ENCODE measurements at regions not wholly inside any gene's neighbourhood (a gene's known extent, or its start where the extent isn't known, plus 50 kb on each side); places are given as distances from the start of the nearest gene placed in this dataset.

- H3K4me3 ChIP-seq, result no peak overlapping the region
- H3K36me3 ChIP-seq, result no peaks in the 10 kb centered on the region
- no peaks in the 10 kb centered on the region for H3K4me1 ChIP-seq
- WGBS, 5 donors, result 86 to 95% (median 89%) methylated on average over 6 to 10 of the region's 10 CpGs
- H3K27me3 ChIP-seq (replicated peaks in 1 of 7), result no peaks in the 10 kb centered on the region
- TF ChIP-seq POLR2AphosphoS5 (IDR thresholded peaks at IDR 0.05), result no peak
- no peak for TF ChIP-seq POLR2A (IDR thresholded peaks at IDR 0.05)
- intact Hi-C loops (cut with DNase I; ENCODE audit: low total_unique reads), result no loop called here
- no peak for DNase-seq
- peaks cover 0 to 45% (median 31%) of the 10 kb centered on the region in 8 donors for H3K9me3 ChIP-seq
- H3K27ac ChIP-seq, result no peak overlapping the region
Measured at GRCh38 chr11:97611345-97611744, 1221.5 kb downstream of the JRKL start.

- no peaks in the 10 kb centered on the region for H3K27me3 ChIP-seq (replicated peaks in 1 of 7)
- H3K9me3 ChIP-seq, result peaks cover 0 to 40% (median 35%) of the 10 kb centered on the region in 8 donors
- no peaks in the 10 kb centered on the region for H3K36me3 ChIP-seq
- no peak overlapping the region for H3K4me3 ChIP-seq
- intact Hi-C loops (cut with DNase I; ENCODE audit: low total_unique reads), result no loop called here
- 43 to 82% (median 65%) methylated on average over 3 of the region's 3 CpGs for WGBS, 5 donors
- no peak for DNase-seq
- no peak overlapping the region for H3K27ac ChIP-seq
- no peak for TF ChIP-seq POLR2AphosphoS5 (IDR thresholded peaks at IDR 0.05)
- no peak for TF ChIP-seq CTCF (IDR thresholded peaks at IDR 0.05 in 8 of 11, conservative IDR thresholded peaks at IDR 0.05 in 3 of 11)
- H3K4me1 ChIP-seq, result no peaks in the 10 kb centered on the region
Measured at GRCh38 chr11:97614606-97615005, 1224.8 kb downstream of the JRKL start.

GRCh38 chr11:97615546-97615945 is 1225.7 kb downstream of the JRKL start:
- H3K4me1 ChIP-seq, result no peaks in the 10 kb centered on the region
- H3K36me3 ChIP-seq, result no peaks in the 10 kb centered on the region
- no peak for DNase-seq
- TF ChIP-seq POLR2AphosphoS5 (IDR thresholded peaks at IDR 0.05), result no peak
- no peak for TF ChIP-seq POLR2A (IDR thresholded peaks at IDR 0.05)
- no peak for TF ChIP-seq CTCF (IDR thresholded peaks at IDR 0.05 in 8 of 11, conservative IDR thresholded peaks at IDR 0.05 in 3 of 11)
- H3K27ac ChIP-seq, result no peak overlapping the region
- H3K4me3 ChIP-seq, result no peak overlapping the region
- intact Hi-C loops (cut with DNase I; ENCODE audit: low total_unique reads), result no loop called here
- 74 to 88% (median 80%) methylated on average over 4 of the region's 4 CpGs for WGBS, 5 donors
- no peaks in the 10 kb centered on the region for H3K27me3 ChIP-seq (replicated peaks in 1 of 7)
- peaks cover 0 to 31% (median 25%) of the 10 kb centered on the region in 8 donors for H3K9me3 ChIP-seq

GRCh38 chr11:97617031-97617430 is 1227.2 kb downstream of the JRKL start:
- Histone ChIP-seq H3K9me3 (peaks cover 0 to 20% (median 13%) of the 10 kb centered on the region in 8 donors), H3K4me3 (no peak overlapping the region), H3K27me3 (replicated peaks in 1 of 7) (no peaks in the 10 kb centered on the region), H3K4me1 (no peaks in the 10 kb centered on the region), H3K36me3 (no peaks in the 10 kb centered on the region), H3K27ac (no peak overlapping the region)
- 90 to 94% (median 93%) methylated on average over 3 of the region's 3 CpGs for WGBS, 5 donors
- no peak for DNase-seq
- intact Hi-C loops (cut with DNase I; ENCODE audit: low total_unique reads), result no loop called here
- TF ChIP-seq CTCF (IDR thresholded peaks at IDR 0.05 in 8 of 11, conservative IDR thresholded peaks at IDR 0.05 in 3 of 11) (no peak), POLR2AphosphoS5 (IDR thresholded peaks at IDR 0.05) (no peak), POLR2A (IDR thresholded peaks at IDR 0.05) (no peak)

- H3K4me3 ChIP-seq, result no peak overlapping the region
- H3K27me3 ChIP-seq (replicated peaks in 1 of 7), result no peaks in the 10 kb centered on the region
- no peaks in the 10 kb centered on the region for H3K36me3 ChIP-seq
- no peaks in the 10 kb centered on the region for H3K4me1 ChIP-seq
- TF ChIP-seq POLR2AphosphoS5 (IDR thresholded peaks at IDR 0.05), result no peak
- TF ChIP-seq CTCF (IDR thresholded peaks at IDR 0.05 in 8 of 11, conservative IDR thresholded peaks at IDR 0.05 in 3 of 11), result no peak
- TF ChIP-seq POLR2A (IDR thresholded peaks at IDR 0.05), result no peak
- peaks cover 0 to 20% (median 13%) of the 10 kb centered on the region in 8 donors for H3K9me3 ChIP-seq
- intact Hi-C loops (cut with DNase I; ENCODE audit: low total_unique reads), result no loop called here
- DNase-seq, result no peak
- no peak overlapping the region for H3K27ac ChIP-seq
Measured at GRCh38 chr11:97620007-97620406, 1230.2 kb downstream of the JRKL start.
